Smooth muscle cell (in vitro differentiated cells): ENCODE measurements at regions not wholly inside any gene's neighbourhood (a gene's known extent, or its start where the extent isn't known, plus 50 kb on each side); places are given as distances from the start of the nearest gene placed in this dataset.

Experiments used
- DNase-seq: peaks from one replicate; lab custom pipeline; 2025; ENCODE audit not compliant: unreplicated experiment; lab: John Stamatoyannopoulos, UW
- H2AFZ ChIP-seq: fragments of 200-600 bp; sonication (generic); 2 replicates; pipeline ENCODE4 v1.6.0; 2016; ENCODE audit warnings: antibody characterized with exemption, low read depth, mild to moderate bottlenecking
- H3F3A ChIP-seq: fragments of 200-600 bp; sonication (generic); 2 replicates; pipeline ENCODE4 v1.6.0; 2017; ENCODE audit warnings: antibody characterized with exemption, low read depth
- H3K27ac ChIP-seq: fragments of 200-600 bp; sonication (generic); 2 replicates; pipeline ENCODE4 v1.5.1; 2016; ENCODE audit warnings: low read depth, mild to moderate bottlenecking
- H3K27me3 ChIP-seq: fragments of 200-600 bp; sonication (generic); 2 replicates; pipeline ENCODE4 v1.6.1; 2016; ENCODE audit warnings: low read depth, mild to moderate bottlenecking
- H3K36me3 ChIP-seq: fragments of 200-600 bp; sonication (generic); 2 replicates; pipeline ENCODE4 v1.5.1; 2016; ENCODE audit warnings: low read depth
- H3K4me1 ChIP-seq: fragments of 200-600 bp; sonication (generic); 2 replicates; pipeline ENCODE4 v1.5.1; 2016; ENCODE audit warnings: low read depth
- H3K4me2 ChIP-seq: fragments of 200-600 bp; sonication (generic); 2 replicates; pipeline ENCODE4 v1.6.0; 2016; ENCODE audit warnings: mild to moderate bottlenecking
- H3K4me3 ChIP-seq: fragments of 200-600 bp; sonication (generic); 2 replicates; pipeline ENCODE4 v1.5.1; 2016; ENCODE audit warnings: mild to moderate bottlenecking
- H3K79me2 ChIP-seq: fragments of 200-600 bp; sonication (generic); 2 replicates; pipeline ENCODE4 v1.6.0; 2016; ENCODE audit warnings: low read depth, mild to moderate bottlenecking
- H3K9ac ChIP-seq: fragments of 200-600 bp; sonication (generic); 2 replicates; pipeline ENCODE4 v1.6.0; 2016; ENCODE audit warnings: low read depth
- H3K9me3 ChIP-seq: fragments of 200-600 bp; sonication (generic); replicated peaks from 2 replicates; pipeline ENCODE4 v1.5.1; 2016; ENCODE audit warnings: low read depth
- H4K20me1 ChIP-seq: fragments of 200-600 bp; sonication (generic); 2 replicates; pipeline ENCODE4 v1.6.0; 2016; ENCODE audit warnings: low read depth
- CTCF ChIP-seq: fragments of 200-600 bp; sonication (generic); IDR thresholded peaks from 2 replicates; pipeline ENCODE4 v1.5.1; 2017; ENCODE audit warnings: borderline replicate concordance, mild to moderate bottlenecking, antibody characterized with exemption; ENCODE audit not compliant: insufficient read depth, poor library complexity, severe bottlenecking
- WGBS: methylation state at CpG from one replicate; pipeline ENCODE4 v1.1.7; 2016; ENCODE audit warnings: low lambda C conversion rate; 5-methylcytosine and 5-hydroxymethylcytosine counted together

GRCh38 chr2:120956486-120957156, 221.0 kb downstream of the GLI2 start:
- no peak overlapping the region for H3K27ac ChIP-seq
- no peak overlapping the region for H3K4me2 ChIP-seq
- no peak for TF ChIP-seq CTCF
- H4K20me1 ChIP-seq, result peaks cover 16% of the 10 kb centered on the region
- H2AFZ ChIP-seq, result no peak overlapping the region
- H3K36me3 ChIP-seq, result no peaks in the 10 kb centered on the region
- H3K4me3 ChIP-seq, result no peak overlapping the region
- H3F3A ChIP-seq, result no peaks in the 10 kb centered on the region
- 95% methylated on average over 11 of the region's 14 CpGs for WGBS
- H3K9me3 ChIP-seq, result no peaks in the 10 kb centered on the region
- H3K79me2 ChIP-seq, result no peaks in the 10 kb centered on the region
- DNase-seq, result no peak
- H3K4me1 ChIP-seq, result no peaks in the 10 kb centered on the region
- no peak overlapping the region for H3K9ac ChIP-seq
- H3K27me3 ChIP-seq, result no peaks in the 10 kb centered on the region

GRCh38 chr2:120957905-120958304, 222.2 kb downstream of the GLI2 start:
- Histone ChIP-seq H3K4me2 (no peak overlapping the region), H3K27ac (no peak overlapping the region), H3F3A (no peaks in the 10 kb centered on the region), H3K9ac (no peak overlapping the region), H3K79me2 (no peaks in the 10 kb centered on the region), H2AFZ (no peak overlapping the region), H3K27me3 (no peaks in the 10 kb centered on the region), H3K36me3 (no peaks in the 10 kb centered on the region), H3K4me1 (no peaks in the 10 kb centered on the region), H3K4me3 (no peak overlapping the region), H3K9me3 (no peaks in the 10 kb centered on the region), H4K20me1 (peaks cover 3% of the 10 kb centered on the region)
- no peak for TF ChIP-seq CTCF
- no peak for DNase-seq
- 95% methylated on average over 5 of the region's 5 CpGs for WGBS

- H3K27me3 ChIP-seq, result no peaks in the 10 kb centered on the region
- no peaks in the 10 kb centered on the region for H3K79me2 ChIP-seq
- peak; percentile 36 for TF ChIP-seq CTCF
- no peaks in the 10 kb centered on the region for H3K9me3 ChIP-seq
- peaks cover 5% of the 10 kb centered on the region for H4K20me1 ChIP-seq
- H3K4me2 ChIP-seq, result no peak overlapping the region
- H3K9ac ChIP-seq, result no peak overlapping the region
- H3K27ac ChIP-seq, result no peak overlapping the region
- H3F3A ChIP-seq, result no peaks in the 10 kb centered on the region
- H2AFZ ChIP-seq, result no peak overlapping the region
- WGBS, result 80% methylated on average over 17 of the region's 17 CpGs
- H3K4me3 ChIP-seq, result no peak overlapping the region
- no peak for DNase-seq
- H3K36me3 ChIP-seq, result no peaks in the 10 kb centered on the region
- no peaks in the 10 kb centered on the region for H3K4me1 ChIP-seq
Observed at GRCh38 chr2:120958623-120959366, 223.1 kb downstream of the GLI2 start.
